A549 (cell line): ENCODE measurements at regions not wholly inside any gene's neighbourhood (a gene's known extent, or its start where the extent isn't known, plus 50 kb on each side); places are given as distances from the start of the nearest gene placed in this dataset.

Experiments used
- FOSB ChIP-seq: fragments of 250-450 bp; sonication (Bioruptor Pico); IDR thresholded peaks from 2 replicates; pipeline ENCODE4 v1.5.0; 2020; ENCODE audit warnings: mild to moderate bottlenecking, moderate library complexity
- KDM1A ChIP-seq: fragments of 200-600 bp; sonication (generic); IDR thresholded peaks from 2 replicates; pipeline ENCODE4 v1.6.1; 2016; ENCODE audit warnings: low read depth, mild to moderate bottlenecking
- KDM5A ChIP-seq: fragments of 200-600 bp; sonication (generic); IDR thresholded peaks from 2 replicates; pipeline ENCODE4 v1.6.1; 2016; ENCODE audit warnings: antibody characterized with exemption, mild to moderate bottlenecking
- MYC ChIP-seq: IDR thresholded peaks from 2 replicates; pipeline ENCODE4 v1.6.1; 2012; ENCODE audit warnings: mild to moderate bottlenecking, inconsistent platforms, low read length, improper control_type of control experiment, borderline replicate concordance
- RCOR1 ChIP-seq: fragments of 150-350 bp; IDR thresholded peaks from 2 replicates; pipeline ENCODE4 v1.6.1; 2014; ENCODE audit warnings: antibody characterized with exemption, low read length, low read depth
- RNF2 ChIP-seq: fragments of 200-600 bp; sonication (generic); IDR thresholded peaks from 2 replicates; pipeline ENCODE4 v1.6.1; 2016; ENCODE audit warnings: low read depth, mild to moderate bottlenecking, antibody characterized with exemption, moderate library complexity, borderline replicate concordance
- TP53 ChIP-seq: fragments of 250-450 bp; sonication (Bioruptor Pico); IDR thresholded peaks from 2 replicates; pipeline ENCODE4 v1.5.0; 2021; ENCODE audit warnings: mild to moderate bottlenecking, moderate library complexity
- ZC3H11A ChIP-seq: fragments of 450-650 bp; IDR thresholded peaks from 2 replicates; pipeline ENCODE4 v1.6.1; 2014; ENCODE audit warnings: antibody characterized with exemption, mild to moderate bottlenecking
- TF ChIP-seq, protein P1 (sequence below): fragments of 150-350 bp; IDR thresholded peaks from 2 replicates; pipeline ENCODE4 v1.6.1; 2014; ENCODE audit warnings: low read depth, mild to moderate bottlenecking, low read length
- TF ChIP-seq, protein P2 (sequence below): fragments of >200 bp; sonication (Bioruptor Twin); formaldehyde crosslinking; IDR thresholded peaks from 3 replicates; pipeline ENCODE4 v1.5.1; 2016
- TF ChIP-seq, protein P3 (sequence below): IDR thresholded peaks from 2 replicates; pipeline ENCODE4 v1.6.1; 2012
- TF ChIP-seq, protein P4 (sequence below): fragments of 450-650 bp; IDR thresholded peaks from 2 replicates; pipeline ENCODE4 v1.6.1; 2014; ENCODE audit warnings: antibody characterized with exemption
- TF ChIP-seq, protein P5 (sequence below): fragments of 200-600 bp; sonication (generic); IDR thresholded peaks from 2 replicates; pipeline ENCODE4 v1.6.1; 2016; ENCODE audit warnings: antibody characterized with exemption, mild to moderate bottlenecking, moderate library complexity

DNA sequence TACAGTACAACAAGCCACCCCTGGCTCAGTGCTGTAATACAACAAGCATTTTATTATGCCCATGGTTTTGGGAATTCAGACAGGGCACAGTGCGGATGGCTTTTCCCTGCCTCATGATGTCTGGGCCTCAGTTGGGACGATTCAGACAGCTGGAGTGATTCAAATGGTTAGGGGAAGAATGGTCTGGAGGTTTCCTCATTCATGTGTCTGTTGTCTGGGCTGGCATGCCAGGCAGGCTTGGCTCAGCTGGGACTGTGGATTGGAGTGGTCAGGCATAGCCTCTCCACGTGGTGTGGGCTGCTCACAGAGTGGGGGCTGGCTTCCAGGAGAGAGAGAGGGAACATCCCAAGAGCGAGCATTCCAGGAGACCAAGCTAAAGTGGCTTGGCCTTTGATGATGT is 164.4 kb downstream of the C11orf91 start:
- TF ChIP-seq KDM1A = no peak
- no peak for TF ChIP-seq RNF2
- no peak for TF ChIP-seq ZC3H11A
- no peak for TF ChIP-seq TP53
- TF ChIP-seq, protein P1, sequence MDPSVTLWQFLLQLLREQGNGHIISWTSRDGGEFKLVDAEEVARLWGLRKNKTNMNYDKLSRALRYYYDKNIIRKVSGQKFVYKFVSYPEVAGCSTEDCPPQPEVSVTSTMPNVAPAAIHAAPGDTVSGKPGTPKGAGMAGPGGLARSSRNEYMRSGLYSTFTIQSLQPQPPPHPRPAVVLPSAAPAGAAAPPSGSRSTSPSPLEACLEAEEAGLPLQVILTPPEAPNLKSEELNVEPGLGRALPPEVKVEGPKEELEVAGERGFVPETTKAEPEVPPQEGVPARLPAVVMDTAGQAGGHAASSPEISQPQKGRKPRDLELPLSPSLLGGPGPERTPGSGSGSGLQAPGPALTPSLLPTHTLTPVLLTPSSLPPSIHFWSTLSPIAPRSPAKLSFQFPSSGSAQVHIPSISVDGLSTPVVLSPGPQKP = no peak
- TF ChIP-seq, protein P2, sequence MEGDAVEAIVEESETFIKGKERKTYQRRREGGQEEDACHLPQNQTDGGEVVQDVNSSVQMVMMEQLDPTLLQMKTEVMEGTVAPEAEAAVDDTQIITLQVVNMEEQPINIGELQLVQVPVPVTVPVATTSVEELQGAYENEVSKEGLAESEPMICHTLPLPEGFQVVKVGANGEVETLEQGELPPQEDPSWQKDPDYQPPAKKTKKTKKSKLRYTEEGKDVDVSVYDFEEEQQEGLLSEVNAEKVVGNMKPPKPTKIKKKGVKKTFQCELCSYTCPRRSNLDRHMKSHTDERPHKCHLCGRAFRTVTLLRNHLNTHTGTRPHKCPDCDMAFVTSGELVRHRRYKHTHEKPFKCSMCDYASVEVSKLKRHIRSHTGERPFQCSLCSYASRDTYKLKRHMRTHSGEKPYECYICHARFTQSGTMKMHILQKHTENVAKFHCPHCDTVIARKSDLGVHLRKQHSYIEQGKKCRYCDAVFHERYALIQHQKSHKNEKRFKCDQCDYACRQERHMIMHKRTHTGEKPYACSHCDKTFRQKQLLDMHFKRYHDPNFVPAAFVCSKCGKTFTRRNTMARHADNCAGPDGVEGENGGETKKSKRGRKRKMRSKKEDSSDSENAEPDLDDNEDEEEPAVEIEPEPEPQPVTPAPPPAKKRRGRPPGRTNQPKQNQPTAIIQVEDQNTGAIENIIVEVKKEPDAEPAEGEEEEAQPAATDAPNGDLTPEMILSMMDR = no peak
- no peak for TF ChIP-seq RCOR1
- TF ChIP-seq, protein P3, sequence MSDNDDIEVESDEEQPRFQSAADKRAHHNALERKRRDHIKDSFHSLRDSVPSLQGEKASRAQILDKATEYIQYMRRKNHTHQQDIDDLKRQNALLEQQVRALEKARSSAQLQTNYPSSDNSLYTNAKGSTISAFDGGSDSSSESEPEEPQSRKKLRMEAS = no peak
- TF ChIP-seq KDM5A = no peak
- TF ChIP-seq FOSB (CRISPR knock-in tag) = no peak
- TF ChIP-seq, protein P4, sequence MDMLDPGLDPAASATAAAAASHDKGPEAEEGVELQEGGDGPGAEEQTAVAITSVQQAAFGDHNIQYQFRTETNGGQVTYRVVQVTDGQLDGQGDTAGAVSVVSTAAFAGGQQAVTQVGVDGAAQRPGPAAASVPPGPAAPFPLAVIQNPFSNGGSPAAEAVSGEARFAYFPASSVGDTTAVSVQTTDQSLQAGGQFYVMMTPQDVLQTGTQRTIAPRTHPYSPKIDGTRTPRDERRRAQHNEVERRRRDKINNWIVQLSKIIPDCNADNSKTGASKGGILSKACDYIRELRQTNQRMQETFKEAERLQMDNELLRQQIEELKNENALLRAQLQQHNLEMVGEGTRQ = no peak
- TF ChIP-seq, protein P5, sequence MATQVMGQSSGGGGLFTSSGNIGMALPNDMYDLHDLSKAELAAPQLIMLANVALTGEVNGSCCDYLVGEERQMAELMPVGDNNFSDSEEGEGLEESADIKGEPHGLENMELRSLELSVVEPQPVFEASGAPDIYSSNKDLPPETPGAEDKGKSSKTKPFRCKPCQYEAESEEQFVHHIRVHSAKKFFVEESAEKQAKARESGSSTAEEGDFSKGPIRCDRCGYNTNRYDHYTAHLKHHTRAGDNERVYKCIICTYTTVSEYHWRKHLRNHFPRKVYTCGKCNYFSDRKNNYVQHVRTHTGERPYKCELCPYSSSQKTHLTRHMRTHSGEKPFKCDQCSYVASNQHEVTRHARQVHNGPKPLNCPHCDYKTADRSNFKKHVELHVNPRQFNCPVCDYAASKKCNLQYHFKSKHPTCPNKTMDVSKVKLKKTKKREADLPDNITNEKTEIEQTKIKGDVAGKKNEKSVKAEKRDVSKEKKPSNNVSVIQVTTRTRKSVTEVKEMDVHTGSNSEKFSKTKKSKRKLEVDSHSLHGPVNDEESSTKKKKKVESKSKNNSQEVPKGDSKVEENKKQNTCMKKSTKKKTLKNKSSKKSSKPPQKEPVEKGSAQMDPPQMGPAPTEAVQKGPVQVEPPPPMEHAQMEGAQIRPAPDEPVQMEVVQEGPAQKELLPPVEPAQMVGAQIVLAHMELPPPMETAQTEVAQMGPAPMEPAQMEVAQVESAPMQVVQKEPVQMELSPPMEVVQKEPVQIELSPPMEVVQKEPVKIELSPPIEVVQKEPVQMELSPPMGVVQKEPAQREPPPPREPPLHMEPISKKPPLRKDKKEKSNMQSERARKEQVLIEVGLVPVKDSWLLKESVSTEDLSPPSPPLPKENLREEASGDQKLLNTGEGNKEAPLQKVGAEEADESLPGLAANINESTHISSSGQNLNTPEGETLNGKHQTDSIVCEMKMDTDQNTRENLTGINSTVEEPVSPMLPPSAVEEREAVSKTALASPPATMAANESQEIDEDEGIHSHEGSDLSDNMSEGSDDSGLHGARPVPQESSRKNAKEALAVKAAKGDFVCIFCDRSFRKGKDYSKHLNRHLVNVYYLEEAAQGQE = no peak
- no peak for TF ChIP-seq MYC
